AG09309 (cell line): ENCODE measurements at regions not wholly inside any gene's neighbourhood (a gene's known extent, or its start where the extent isn't known, plus 50 kb on each side); places are given as distances from the start of the nearest gene placed in this dataset.

Experiments used
- DNase-seq: peaks from one replicate; pipeline ENCODE4 v3.0.0-alpha.2; 2010; ENCODE audit warnings: low read depth
- H3K4me3 ChIP-seq: 2 replicates; pipeline ENCODE4 v1.5.1; 2011; ENCODE audit warnings: mild to moderate bottlenecking, low read depth, low read length, moderate library complexity; ENCODE audit not compliant: control insufficient read depth
- CTCF ChIP-seq: IDR thresholded peaks from 2 replicates; pipeline ENCODE4 v1.5.1; 2011; ENCODE audit warnings: mild to moderate bottlenecking, low read depth, low read length, inconsistent platforms; ENCODE audit not compliant: insufficient read depth, control insufficient read depth; ENCODE audit errors: missing control alignments

GRCh38 chr5:44868541-44868940 is 59.8 kb downstream of the MRPS30 start:
- no peak for TF ChIP-seq CTCF
- DNase-seq, result no peak
- H3K4me3 ChIP-seq, result no peak overlapping the region

DNA sequence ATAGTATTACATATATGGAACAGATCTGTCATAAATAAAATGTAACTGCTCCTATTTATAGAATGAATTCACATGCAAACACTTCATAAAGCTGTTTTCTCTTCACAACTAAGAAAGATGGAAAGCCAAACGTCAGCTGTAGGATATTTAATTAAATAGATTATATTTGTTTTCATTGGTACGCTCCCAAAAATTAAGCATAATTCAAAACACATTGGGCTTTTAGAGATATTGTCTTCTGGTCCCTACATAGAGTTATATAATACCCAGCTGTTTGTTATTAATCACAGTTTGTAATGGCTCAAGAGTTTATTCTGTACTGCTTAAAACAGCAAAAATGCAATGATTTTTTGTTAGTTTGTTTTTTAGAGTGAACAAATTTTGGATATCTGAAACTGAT is 61.2 kb downstream of the MRPS30 start:
- no peak for DNase-seq
- H3K4me3 ChIP-seq, result no peak overlapping the region
- no peak for TF ChIP-seq CTCF

DNA sequence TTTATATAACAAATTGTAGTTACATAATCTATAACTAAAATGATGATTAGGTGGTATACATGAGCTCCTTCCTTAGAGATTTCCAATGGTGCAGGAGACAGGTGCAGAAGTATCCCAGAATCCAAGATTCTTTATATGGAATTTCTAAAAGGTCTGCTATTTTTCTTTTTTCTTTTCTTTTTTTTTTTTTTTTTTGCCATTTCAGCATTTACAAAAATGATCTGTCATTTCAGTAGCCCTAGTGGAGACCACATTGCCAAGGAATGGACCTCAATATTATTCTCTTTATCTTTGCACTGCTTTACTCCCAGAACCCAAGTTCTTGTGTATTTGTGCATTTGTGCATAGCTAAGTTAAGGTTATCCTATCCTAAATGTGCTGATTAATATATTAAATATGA is 61.7 kb downstream of the MRPS30 start:
- H3K4me3 ChIP-seq, result no peak overlapping the region
- no peak for TF ChIP-seq CTCF
- DNase-seq, result no peak

GRCh38 chr5:44871401-44871800 is 62.7 kb downstream of the MRPS30 start:
- no peak overlapping the region for H3K4me3 ChIP-seq
- no peak for TF ChIP-seq CTCF
- no peak for DNase-seq

GRCh38 chr5:44875661-44876605 is 67.2 kb downstream of the MRPS30 start:
- no peak for DNase-seq
- TF ChIP-seq CTCF, result no peak
- H3K4me3 ChIP-seq, result no peak overlapping the region

GRCh38 chr5:44881266-44881665 is 72.5 kb downstream of the MRPS30 start:
- no peak for DNase-seq
- TF ChIP-seq CTCF, result no peak

More at GRCh38 chr5:44881266-44881665, 72.5 kb downstream of the MRPS30 start:
- no peak overlapping the region for H3K4me3 ChIP-seq
